ENCODE measurements at regions not wholly inside any gene's neighbourhood (a gene's known extent, or its start where the extent isn't known, plus 50 kb on each side); places are given as distances from the start of the nearest gene placed in this dataset.
A peak's percentile ranks its signal among the peaks of the same experiment; 100 is the strongest.

DNA sequence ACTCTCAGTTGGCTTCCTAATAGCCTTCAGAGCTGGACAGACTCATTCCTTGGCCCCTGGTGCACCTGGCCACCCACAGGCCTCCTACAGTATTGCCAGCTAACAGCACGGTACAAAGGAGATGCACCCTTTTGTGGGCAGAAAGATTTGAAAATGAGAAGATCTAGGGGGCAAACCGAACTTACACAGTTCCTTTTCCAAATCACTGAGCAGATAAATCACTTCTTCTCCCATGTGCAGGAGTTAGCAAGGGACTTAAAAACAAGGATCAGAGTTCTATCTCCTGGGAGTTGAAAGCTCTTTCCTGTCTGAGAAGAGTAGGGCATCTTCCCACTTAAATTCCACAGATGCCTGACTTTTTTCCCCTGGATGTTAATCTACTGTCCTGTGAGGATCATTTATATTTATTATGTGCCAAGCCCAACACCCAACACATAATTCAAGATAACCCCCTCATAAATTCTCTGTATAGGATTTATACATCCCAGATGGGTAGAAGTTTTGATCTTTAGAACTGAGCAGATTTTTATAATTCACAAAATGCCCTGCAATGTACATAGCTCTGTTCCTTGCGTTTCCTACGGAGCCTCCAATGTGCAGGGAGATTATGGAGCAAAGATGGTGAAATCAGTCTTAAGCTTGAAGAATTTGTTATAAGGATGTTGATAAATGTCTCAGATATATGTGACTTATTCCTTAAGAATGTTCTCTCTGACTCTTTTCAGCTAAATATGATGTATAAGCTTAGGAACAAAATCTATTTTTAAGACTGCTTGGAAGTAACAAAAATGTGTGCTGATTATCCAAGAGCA is 207.2 kb upstream of the DAPK1 start:
- no peak for DNase-seq

DNA sequence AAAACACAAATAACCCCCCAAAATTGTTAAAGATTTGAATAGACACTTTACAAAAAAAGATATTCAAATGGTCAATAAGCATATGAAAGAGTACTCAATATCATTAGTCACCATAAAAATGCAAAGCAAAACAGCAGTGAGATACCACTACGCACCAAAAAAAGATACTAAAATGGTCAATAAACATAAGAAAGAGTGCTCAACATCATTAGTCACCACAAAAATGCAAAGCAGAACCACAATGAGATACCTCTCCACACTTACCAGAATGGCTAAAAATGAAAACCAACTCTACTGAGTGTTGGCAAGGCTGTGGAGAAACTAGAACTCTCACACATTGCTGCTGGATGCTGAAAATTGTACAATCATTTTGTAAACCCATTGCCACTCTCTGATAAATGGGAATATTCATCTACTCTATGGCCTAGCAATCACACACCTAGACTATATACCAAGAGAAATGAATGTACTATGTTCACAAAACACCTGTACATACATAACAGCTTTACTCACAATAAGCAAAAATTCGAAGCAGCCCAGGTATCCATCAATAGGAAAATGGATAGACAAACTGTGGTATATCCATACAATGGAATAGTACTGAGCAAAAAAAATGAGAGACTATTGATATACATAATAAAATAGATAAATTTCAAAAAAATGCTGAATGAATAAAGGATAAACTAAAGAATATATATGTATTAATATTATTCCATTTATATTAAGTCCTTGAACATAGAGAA is 205.0 kb upstream of the DAPK1 start:
- DNase-seq, result no peak

DNA sequence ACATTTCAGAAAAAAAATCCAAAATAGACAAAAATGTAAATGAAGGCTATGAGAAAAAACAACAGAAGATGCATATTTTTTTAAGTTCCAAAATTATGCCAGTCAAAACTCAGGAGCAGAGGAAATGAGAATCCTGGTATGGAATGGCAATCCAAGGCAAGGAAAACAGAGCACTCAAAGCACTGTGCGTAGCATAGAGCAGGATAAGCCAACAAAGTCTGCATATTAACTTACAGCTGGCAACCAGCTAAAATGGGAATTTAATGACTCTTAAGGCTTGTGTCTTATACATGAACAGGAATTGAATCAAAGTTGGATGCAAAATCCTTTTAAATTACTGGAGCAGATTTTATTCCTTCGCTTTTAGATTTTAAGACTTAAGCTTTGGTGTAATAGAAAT is 203.5 kb upstream of the DAPK1 start:
- DNase-seq, result no peak

DNA sequence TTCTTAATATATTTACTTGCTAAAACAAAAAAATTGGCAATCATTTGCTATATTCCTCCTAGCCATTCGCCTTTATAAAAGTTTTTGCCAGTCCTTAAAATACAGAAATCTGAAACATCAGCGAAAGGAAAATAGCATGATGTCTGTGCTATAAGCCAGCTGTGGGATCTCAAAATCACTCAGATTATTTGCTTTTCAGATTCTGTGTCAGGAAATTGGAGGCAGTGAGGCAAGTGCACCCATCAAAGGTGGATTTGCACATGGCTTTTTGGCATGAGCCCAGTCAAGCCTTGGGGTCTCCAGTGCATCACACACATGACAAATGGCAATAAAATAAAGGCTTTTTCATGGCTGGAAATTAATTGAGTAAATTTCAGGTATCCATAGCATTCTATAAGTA is 196.8 kb upstream of the DAPK1 start:
- no peak for DNase-seq

DNA sequence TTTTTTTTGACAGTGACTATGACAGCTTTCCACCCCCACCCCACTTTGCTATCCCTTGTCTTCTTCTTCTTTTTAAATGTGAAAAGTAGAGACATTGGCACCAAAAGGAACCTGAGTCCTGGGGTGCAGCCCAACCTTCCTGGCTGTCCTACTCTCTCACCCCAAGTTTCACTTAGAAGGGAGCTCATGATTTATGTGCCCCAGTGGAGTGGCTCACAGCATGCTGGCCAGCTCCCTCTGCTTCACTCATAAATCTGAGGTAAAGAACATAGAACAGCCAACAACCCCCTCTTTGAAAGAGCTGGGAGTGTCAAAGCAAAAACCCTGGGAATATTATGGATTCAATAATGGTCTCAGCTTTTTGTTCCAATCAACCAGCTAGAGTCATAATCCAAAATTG is 196.3 kb upstream of the DAPK1 start:
- DNase-seq, result no peak

DNA sequence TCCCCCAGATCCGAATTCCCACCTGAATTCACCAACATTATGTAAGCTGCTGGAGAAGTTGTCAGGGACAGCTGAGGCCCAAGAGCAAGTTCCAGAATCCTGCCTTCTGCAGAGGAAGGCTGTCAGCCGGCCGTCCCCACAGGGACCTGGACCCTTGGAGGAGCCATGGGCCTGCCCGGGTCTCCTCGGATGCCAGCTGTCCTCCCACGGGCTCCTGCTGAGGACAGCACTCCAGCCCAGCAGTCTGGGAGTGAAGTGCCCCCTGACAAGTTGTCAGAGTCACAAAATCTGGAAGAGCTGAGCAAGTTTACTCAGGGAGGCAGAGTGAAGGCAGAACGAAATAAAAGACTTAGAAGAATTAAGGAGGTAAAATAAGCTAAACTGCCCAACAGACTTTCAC is 192.5 kb upstream of the DAPK1 start:
- no peak for DNase-seq

DNA sequence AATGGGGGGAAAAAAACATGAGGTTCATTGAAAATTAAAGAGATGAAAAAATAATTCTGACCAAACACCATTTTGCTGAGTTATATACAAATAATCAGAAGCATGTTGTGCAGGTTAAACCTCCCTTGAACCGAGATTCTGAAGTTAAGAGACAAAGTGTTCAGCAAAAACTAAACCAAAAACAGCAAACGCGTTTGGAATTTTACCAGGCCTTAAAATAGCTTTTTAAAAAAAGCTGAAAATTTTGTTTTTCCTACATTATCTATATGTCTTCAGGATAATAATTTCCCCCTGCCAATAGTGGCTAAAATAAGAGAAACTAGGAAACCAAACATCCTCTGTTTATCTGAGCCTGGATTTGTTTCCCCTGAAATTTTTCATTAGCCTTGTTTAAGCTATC is 191.7 kb upstream of the DAPK1 start:
- no peak for DNase-seq

DNA sequence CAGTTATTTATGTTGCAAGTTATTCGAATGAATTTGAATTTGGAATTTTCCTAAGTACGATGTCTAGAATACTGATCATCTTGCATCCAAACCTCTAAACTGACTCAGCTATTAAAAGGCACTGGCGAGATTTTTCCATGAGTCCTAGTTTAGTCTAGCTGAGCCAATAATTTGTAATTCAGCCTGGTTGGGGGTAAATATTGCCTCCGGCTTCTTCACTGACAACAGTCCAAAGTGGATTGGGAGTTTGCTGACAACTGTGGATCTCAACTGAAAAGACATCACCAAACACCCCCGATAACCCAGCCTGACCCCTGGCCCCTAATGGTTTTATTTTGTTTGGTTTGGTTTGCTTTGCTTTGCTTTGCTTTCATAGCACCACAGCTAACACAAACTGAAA is 189.8 kb upstream of the DAPK1 start:
- no peak for DNase-seq

DNA sequence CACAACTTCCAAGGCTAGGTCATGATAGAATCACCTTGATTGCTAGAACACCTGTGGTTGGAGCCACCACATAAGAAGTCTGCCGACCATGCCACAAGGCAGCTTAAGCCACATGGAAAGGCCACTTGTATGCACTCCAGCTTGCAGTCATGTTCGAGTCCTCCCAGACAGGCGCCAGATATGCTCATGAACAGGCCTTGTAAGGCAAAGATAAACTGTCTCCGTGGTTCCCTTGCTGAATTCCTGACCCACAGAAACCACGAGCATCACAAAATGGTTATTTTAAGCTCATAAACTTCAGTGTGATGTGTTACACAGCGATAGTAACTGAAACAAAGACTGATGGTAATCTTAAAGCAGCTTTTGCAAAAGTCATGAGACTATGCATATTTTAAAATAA is 188.4 kb upstream of the DAPK1 start:
- no peak for DNase-seq

DNA sequence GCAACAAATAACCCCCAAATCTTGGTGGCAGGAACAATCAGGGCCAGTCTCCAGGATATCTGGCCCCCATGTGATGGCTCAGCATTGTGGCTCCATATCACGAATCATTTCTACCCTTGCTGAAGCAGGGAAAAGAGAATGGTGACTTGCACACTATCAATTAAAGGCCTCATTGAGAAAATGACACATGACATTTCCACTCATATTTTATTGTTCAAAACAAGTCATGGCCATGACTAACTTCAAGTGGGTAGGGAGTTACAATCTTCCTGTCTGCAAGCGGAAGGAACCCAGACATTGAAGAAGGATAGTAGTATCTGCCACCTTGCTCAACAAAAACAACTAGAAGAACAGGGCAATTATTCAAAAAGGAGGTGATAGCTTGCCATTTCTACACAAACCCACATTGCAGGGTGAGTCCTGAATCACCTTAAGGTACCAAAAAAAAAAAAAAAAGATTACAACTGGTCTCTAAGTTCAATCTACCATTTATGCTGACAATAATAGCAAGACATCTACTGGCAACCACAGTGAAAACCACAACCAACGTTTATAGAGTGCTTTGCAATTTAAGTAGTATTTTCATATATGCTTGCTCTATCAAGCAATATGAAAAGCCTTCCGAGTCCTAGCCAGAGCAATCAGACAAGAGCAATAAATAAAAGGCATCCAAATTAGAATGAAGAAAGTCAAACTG is 186.7 kb upstream of the DAPK1 start:
- DNase-seq, result no peak

DNA sequence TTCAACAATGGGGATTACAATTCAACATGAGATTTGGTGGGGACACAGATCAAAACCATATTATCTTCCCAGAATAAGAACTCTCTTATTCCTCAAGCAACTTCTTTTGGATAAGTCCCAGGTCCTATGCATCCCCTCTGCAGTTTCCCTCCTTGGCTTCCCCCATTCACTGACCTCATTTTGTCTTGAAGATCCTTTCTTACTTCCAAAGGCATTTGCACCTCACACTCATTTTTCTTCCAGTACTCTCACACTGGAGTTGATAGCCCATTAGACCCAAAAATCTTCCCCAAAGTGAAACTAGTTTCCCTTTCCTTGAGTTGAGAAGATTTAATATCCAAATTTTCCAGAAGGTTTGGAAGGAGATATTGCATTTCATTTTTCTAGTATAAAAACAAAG is 178.0 kb upstream of the DAPK1 start:
- no peak for DNase-seq

DNA sequence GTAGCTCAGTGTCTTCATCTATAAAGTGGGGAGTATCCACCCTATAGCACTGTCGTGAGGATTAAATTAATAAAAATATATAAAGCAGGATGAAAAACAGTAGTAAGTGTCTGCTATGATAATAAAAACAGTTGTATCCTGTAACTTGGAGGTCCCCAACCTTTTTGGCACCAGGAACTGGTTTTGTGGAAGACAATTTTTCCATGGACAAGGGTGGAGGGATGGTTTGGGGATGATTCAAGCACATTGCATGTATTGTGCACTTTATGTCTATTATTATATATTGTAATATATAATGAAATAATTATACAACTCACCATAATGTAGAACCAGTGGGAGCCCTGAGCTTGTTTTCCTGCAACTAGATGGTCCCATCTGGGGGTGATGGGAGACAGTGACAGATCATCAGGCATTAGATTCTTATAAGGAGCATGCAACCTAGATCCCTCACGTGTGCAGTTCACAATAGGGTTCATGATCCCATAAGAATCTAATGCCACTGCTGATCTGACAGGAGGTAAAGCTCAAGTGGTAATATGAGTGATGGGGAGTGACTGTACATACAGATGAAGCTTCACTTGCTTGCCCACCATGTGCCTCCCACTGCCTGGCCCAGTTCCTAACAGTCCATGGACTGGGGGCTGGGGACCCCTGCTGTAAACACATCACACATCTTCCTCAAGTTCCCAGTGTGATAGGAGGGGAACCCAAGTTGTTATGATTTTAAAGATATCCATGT is 177.4 kb upstream of the DAPK1 start:
- no peak for DNase-seq

DNA sequence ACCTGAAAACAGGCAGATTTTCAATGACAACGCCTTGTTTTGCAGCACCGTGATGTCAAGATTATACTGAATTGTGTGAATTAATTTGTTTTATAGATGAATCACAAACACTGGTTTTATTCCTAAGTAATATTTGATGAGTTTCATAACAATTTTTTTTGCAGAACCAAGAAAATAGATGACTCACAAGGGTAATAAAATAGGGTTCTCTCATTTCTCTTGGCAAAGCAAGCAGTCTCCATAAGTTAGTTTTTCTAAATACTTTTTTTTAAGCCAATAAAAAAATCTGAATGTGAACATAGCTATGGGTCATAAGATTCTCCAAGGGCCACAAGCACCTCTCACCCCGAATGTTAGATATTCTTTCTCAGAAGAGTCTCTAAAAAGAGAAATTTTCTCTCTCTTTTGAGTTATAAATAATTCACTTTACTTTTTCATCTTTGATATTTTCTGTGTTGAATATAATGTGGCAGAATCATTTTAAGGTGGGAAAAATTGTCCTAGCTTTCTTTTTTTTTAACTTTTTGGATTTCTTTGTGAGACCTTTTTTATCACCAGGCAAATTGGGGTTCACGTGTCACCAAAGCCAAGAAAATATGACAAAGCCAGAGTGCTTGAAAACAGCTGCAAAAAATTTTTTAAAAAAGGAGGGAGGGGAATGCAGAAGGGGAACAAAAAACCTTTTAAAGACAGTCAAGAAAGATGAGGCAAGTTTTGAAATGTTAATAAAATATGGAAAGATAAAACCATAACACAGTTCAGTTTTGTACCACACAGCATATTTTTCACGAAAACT is 174.6 kb upstream of the DAPK1 start:
- DNase-seq, result no peak

DNA sequence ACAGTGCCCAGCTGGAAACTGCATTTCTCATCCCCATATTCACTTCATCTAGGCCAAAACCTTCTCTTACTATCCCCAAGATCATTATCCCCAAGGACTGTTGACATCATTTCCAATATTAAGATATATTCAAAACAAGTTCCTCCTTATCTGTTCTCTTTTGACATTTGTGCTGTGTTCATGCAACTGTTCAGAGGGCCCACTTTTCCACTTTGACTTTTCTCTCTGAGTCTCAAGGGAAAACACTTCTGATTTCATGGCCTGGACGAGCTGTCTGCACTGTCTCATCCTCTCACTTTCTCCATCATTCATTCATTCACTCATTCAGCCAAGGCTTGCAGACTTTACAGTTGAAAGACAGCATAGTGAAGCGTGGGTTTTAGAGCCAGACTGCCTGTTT is 173.7 kb upstream of the DAPK1 start:
- DNase-seq, result no peak

DNA sequence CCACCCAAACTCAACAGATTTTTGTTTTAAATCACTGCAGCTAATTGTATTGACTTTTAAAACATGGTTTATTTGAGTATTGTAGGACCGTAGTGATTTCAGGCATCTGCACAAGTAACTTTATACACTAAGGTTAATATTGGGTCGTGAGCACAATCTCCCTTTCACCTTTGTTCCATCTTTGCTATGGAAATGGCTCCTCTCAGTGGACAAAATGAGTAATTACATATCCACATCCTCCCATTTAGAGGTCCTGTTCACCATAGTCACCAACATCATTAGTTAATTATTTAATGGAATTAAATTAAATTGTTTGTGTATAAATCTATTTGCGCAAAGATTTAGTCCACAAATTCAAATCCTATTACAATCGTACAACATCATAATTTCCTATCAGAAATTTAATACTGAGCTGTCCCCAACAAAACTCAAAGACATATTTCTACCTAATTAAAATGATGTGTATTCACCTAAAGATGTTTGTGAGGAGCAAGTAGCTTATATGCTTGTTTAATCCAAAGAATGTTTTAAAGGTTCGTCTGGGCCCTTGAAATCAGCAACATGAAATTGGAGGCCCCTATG is 173.0 kb upstream of the DAPK1 start:
- no peak for DNase-seq

DNA sequence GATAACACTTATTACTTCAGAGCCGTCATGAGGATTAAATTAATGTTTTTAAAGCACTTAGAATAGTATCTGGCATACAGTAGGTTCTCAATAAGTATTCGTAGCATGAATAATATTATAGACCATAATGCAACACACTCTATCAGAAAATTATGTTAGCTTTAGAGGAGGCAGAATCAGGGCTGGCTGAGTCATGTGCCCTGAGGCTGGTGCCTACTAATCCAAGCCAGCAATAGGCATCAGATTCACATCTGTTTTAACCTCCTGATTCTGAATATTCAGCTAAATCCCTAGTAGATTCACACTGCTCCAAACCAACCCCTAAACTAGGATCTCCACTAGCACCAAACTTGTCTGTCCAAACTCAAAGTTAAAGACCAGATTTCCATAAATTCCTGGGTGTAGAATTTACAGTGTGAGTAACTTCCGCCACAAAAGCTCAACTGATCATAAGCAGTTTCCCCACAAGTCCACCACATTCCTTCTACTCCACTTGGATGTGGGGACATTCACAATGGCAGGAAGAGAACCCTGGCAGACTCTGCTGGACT is 170.0 kb upstream of the DAPK1 start:
- no peak for DNase-seq

DNA sequence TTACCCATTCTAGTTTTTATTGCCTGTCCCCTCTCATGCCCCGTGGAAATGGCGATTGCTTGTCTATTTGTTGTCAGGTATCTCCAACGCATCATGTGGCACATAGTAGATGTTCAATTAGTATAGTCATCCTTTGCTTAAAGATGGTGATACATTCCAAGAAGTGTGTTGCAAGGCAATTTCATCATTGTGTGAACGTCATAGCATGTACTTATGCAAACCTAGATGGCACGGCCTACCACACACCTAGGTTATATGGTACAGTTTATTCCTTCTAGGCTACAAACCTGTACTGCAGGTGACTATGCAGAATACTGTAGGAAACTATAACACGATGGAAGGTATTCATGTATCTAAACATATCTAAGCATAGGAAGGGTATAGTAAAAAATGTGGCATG is 163.9 kb upstream of the DAPK1 start:
- DNase-seq, result no peak

DNA sequence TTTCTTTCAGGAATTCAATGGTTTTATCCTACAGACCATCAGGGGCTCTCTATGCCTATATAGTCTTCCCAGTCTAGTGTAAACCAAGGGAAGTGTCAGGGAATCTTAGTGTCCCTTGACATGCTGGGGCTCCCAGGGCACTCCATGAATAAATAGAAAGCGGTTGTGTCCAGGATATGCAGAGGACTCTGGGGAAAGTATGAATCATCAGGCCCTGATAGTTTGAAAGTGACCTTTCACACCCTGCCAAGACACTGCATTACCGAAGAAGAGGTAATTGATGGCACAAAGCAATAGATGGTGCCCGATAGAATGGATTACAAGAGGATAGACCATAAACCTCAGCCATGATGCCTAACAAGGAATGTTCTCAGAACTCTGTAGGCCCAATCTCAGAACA is 163.3 kb upstream of the DAPK1 start:
- no peak for DNase-seq

DNA sequence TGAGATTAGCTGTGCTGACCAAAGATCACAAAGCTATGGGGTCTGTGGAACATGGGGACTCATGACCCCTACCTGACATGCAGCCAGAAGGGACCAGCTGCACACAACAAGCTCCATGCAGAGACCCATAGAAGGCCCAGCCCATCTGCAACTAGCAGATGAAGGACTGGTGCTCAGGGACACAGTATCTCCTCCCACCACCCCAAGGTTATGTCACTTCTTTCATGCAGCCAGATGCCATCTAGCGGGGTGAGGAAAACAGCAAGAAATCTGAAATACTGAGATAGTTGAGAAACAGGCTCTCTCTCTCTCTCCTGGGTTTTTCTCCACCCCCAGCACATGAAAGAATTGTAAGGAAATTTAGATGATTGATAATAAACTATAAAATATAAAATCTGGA is 161.3 kb upstream of the DAPK1 start:
- DNase-seq, result no peak

DNA sequence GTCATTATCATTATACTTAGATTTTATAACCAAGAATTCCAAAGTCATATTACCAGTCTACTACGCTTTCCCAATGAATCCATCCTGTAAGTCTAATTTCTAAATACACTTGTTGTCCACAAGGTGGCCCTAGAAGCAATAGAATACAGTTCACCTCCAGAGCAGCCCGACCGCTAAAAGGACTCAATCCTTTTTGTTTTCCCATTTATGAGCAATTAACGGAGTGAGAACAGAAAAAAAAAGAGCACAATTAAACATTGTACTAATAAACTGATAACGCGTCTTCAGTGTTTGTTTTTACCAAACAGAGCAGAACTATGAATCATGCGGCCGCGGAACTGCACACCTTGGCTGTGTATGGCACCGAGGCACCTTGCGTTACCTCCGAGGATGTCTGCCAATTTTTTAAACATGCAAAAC is 160.7 kb upstream of the DAPK1 start:
- peak; percentile 67 for DNase-seq

DNA sequence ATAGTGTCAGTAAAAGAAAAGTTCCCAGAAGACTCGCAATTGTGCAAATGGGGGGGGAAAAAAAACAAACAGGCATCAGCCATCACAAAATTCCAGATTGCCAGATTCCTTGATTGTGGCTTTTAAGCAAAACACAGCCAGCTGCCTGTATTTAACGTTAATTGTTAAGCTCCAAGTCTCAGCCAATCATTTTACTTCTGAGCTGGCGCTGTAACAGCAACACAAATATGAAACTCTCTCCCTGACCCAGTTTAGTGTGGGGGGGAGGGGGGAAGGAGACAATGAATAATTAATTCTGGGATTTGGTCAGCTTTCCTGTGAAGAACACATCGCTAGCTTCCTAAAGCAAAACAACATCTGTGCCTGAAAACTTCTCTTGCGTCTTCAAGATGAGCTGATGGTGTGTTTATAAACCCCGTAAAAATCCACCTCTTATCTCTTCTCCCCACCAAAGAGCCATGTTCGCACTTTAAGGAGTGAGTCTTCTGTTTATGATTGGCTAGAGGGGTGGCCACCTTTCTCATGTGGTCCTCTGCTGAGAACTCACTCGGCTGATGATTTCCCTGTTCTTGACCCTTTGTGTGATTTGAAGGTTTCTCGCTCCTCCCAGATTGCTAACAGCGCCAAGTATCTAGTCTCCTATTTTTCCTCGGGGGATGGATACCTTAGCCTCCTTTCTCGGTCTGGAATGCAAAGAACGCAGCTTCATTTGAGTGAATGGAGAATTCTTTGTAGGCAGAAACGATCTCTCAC is 160.2 kb upstream of the DAPK1 start:
- DNase-seq, result peak; percentile 25

Measured in NCI-H774 (cell line).